OCI-LY3 (cell line): ENCODE measurements at regions not wholly inside any gene's neighbourhood (a gene's known extent, or its start where the extent isn't known, plus 50 kb on each side); places are given as distances from the start of the nearest gene placed in this dataset.

ENCODE experiments used
- EZH2phosphoT487 ChIP-seq: fragments of 200-600 bp; shearing (Covaris generic); IDR thresholded peaks from 2 replicates; pipeline ENCODE4 v1.6.1; 2018; ENCODE audit warnings: antibody characterized with exemption, mixed run types, low read depth
- TF ChIP-seq, protein P1 (sequence below): fragments of 200-600, 300-600 bp; sonication (generic); IDR thresholded peaks from 2 replicates; pipeline ENCODE4 v1.5.1; 2014; ENCODE audit warnings: antibody characterized with exemption, low read length, low read depth

DNA sequence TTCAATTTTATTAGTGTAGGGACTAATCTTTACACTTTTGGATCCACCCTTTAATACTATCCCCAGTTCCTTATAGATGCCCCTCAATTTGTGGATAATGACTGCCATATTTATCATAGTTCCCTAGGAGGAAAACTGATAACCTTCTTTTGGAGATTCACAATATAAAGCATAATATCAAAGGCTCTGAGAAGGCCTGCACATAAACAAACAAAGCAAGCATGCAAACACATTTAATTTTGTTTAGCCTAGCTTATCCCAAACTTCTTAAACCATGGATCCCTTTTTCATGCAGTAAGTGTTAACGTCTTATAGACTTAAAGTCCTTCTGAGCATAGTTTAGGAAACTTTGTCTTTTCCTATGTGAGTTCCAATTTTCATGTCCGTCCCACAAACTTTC lies 290.4 kb upstream of the TBX3 start:
- no peak for TF ChIP-seq EZH2phosphoT487
- TF ChIP-seq, protein P1, sequence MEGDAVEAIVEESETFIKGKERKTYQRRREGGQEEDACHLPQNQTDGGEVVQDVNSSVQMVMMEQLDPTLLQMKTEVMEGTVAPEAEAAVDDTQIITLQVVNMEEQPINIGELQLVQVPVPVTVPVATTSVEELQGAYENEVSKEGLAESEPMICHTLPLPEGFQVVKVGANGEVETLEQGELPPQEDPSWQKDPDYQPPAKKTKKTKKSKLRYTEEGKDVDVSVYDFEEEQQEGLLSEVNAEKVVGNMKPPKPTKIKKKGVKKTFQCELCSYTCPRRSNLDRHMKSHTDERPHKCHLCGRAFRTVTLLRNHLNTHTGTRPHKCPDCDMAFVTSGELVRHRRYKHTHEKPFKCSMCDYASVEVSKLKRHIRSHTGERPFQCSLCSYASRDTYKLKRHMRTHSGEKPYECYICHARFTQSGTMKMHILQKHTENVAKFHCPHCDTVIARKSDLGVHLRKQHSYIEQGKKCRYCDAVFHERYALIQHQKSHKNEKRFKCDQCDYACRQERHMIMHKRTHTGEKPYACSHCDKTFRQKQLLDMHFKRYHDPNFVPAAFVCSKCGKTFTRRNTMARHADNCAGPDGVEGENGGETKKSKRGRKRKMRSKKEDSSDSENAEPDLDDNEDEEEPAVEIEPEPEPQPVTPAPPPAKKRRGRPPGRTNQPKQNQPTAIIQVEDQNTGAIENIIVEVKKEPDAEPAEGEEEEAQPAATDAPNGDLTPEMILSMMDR, result no peak
